Esophagus squamous epithelium (tissue), 4 donors: ENCODE measurements at regions not wholly inside any gene's neighbourhood (a gene's known extent, or its start where the extent isn't known, plus 50 kb on each side); places are given as distances from the start of the nearest gene placed in this dataset.

Source experiments
- CTCF ChIP-seq, 6 experiments: fragments of 450-650 bp in 4 of 6; fragments of 200-600 bp in 2 of 6; sonication (generic) in 2 of 6; IDR thresholded peaks; one replicate each; pipeline ENCODE4 v1.5.1; 2016 to 2019; ENCODE audit warnings: antibody characterized with exemption in 6 of 6, mild to moderate bottlenecking in 4 of 6, moderate library complexity in 4 of 6
- POLR2A ChIP-seq, 4 donors: fragments of 450-650 bp; IDR thresholded peaks; one replicate each; pipeline ENCODE4 v1.6.1; 2017; ENCODE audit warnings: antibody characterized with exemption in 4 of 4, mild to moderate bottlenecking in 4 of 4, moderate library complexity in 3 of 4

- TF ChIP-seq CTCF (IDR thresholded peaks at IDR 0.05) (no peak), POLR2A (IDR thresholded peaks at IDR 0.05) (peak in 1 of 4 donors; percentile 15)
Observed at GRCh38 chr15:70504299-70504951, 258.9 kb downstream of the UACA start.
